CD4-positive, alpha-beta memory T cell (primary cell): ENCODE measurements at regions not wholly inside any gene's neighbourhood (a gene's known extent, or its start where the extent isn't known, plus 50 kb on each side); places are given as distances from the start of the nearest gene placed in this dataset.

ENCODE experiments used
- CTCF ChIA-PET: fragments of 350-600 bp; sonication (Branson Sonifier 250); formaldehyde crosslinking; loops from one replicate; lab custom pipeline; 2021; ENCODE audit warnings: inconsistent platforms; ENCODE audit not compliant: partially characterized antibody; lab: Charles Lee
- POLR2A ChIA-PET: fragments of 350-600 bp; sonication (Branson Sonifier 250); formaldehyde crosslinking; loops from one replicate; lab custom pipeline; 2021; ENCODE audit not compliant: partially characterized antibody; lab: Charles Lee
- DNase-seq, 5 donors: peaks; one replicate each; pipeline versions ENCODE4 v3.0.0 to v3.0.0-alpha.2; 2020 to 2022; ENCODE audit warnings: mixed read lengths in 1 of 5
- H3K27ac ChIP-seq: one replicate; pipeline ENCODE4 v1.7.0; 2013; ENCODE audit warnings: low read depth, low read length
- H3K27me3 ChIP-seq: 2 replicates; pipeline ENCODE4 v1.7.0; 2013; ENCODE audit warnings: mild to moderate bottlenecking, low read length, moderate library complexity; ENCODE audit not compliant: insufficient read depth
- H3K36me3 ChIP-seq: 2 replicates; pipeline ENCODE4 v1.7.0; 2013; ENCODE audit warnings: mild to moderate bottlenecking, low read length, moderate library complexity; ENCODE audit not compliant: insufficient read depth
- H3K4me1 ChIP-seq: 2 replicates; pipeline ENCODE4 v1.7.0; 2013; ENCODE audit warnings: mild to moderate bottlenecking, low read length, moderate library complexity; ENCODE audit not compliant: insufficient read depth
- H3K4me3 ChIP-seq, 2 donors: one replicate each; pipeline ENCODE4 v1.7.0; 2013; ENCODE audit warnings: low read length in 2 of 2, mild to moderate bottlenecking in 1 of 2
- H3K9me3 ChIP-seq, 2 donors: one replicate each; pipeline ENCODE4 v1.7.0; 2013; ENCODE audit warnings: low read length in 2 of 2, control low read depth in 1 of 2; ENCODE audit not compliant: control insufficient read depth in 1 of 2
- H3K27ac Mint-ChIP-seq, 7 donors: one replicate each; pipeline ENCODE4 v1.8.0; 2020 to 2021; ENCODE audit warnings: mixed read lengths in 7 of 7, mild to moderate bottlenecking in 6 of 7, inconsistent platforms in 3 of 7, moderate library complexity in 3 of 7
- H3K27me3 Mint-ChIP-seq, 2 donors: one replicate each; pipeline ENCODE4 v1.8.0; 2020 to 2021; ENCODE audit warnings: mixed read lengths in 2 of 2
- H3K36me3 Mint-ChIP-seq, 2 donors: one replicate each; pipeline ENCODE4 v1.8.0; 2020 to 2021; ENCODE audit warnings: mixed read lengths in 2 of 2, inconsistent platforms in 1 of 2, mild to moderate bottlenecking in 1 of 2
- H3K4me1 Mint-ChIP-seq, 4 donors: one replicate each; pipeline ENCODE4 v1.8.0; 2020 to 2021; ENCODE audit warnings: mixed read lengths in 4 of 4, mild to moderate bottlenecking in 1 of 4
- H3K4me3 Mint-ChIP-seq, 8 donors: one replicate each; pipeline ENCODE4 v1.8.0; 2020 to 2021; ENCODE audit warnings: mixed read lengths in 8 of 8, mild to moderate bottlenecking in 7 of 8, moderate library complexity in 6 of 8, inconsistent platforms in 3 of 8
- H3K9me3 Mint-ChIP-seq, 8 donors: one replicate each; pipeline ENCODE4 v1.8.0; 2020 to 2021; ENCODE audit warnings: mixed read lengths in 8 of 8, mild to moderate bottlenecking in 5 of 8, inconsistent platforms in 3 of 8, moderate library complexity in 1 of 8
- intact Hi-C: fragments of 100-400 bp; cut with micrococcal nuclease; formaldehyde crosslinking; loops from one replicate; pipeline ENCODE4 v1.15.1; 2023

DNA sequence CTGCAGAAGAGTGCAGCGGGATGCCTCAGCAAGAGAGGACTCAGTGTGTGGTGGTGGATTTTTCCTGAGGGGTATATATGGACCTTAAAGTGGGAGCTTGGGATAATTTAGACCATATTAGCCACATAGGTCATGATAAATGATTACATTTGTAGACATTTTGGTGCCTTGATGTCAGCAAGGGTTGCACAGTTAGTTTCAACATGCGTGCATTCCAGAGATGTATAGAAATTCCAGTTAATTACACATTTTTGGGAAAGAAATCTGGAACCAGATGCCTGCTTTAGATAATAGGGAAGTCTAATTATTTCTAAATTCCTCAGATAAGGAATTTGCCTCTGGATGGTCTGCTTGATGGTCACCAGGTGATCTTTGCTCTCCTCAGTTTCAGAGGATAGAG is 440.6 kb upstream of the PAPPA start:
- no peak overlapping the region for H3K27ac ChIP-seq
- H3K4me3 ChIP-seq, result no peak overlapping the region
- no peaks in the 10 kb centered on the region for H3K4me1 Mint-ChIP-seq
- no peaks in the 10 kb centered on the region for H3K27me3 ChIP-seq
- H3K27ac Mint-ChIP-seq, result no peak overlapping the region
- H3K4me1 ChIP-seq, result no peaks in the 10 kb centered on the region
- no peak overlapping the region for H3K4me3 Mint-ChIP-seq
- no peaks in the 10 kb centered on the region for H3K36me3 ChIP-seq
- no peaks in the 10 kb centered on the region for H3K36me3 Mint-ChIP-seq
- DNase-seq, result no peak
- CTCF ChIA-PET, result no interaction called here
- peaks cover 0 to 10% (median 4%) of the 10 kb centered on the region in 8 donors for H3K9me3 Mint-ChIP-seq
- POLR2A ChIA-PET, result no interaction called here
- intact Hi-C loops, result no loop called here
- no peaks in the 10 kb centered on the region for H3K9me3 ChIP-seq
- no peaks in the 10 kb centered on the region for H3K27me3 Mint-ChIP-seq

DNA sequence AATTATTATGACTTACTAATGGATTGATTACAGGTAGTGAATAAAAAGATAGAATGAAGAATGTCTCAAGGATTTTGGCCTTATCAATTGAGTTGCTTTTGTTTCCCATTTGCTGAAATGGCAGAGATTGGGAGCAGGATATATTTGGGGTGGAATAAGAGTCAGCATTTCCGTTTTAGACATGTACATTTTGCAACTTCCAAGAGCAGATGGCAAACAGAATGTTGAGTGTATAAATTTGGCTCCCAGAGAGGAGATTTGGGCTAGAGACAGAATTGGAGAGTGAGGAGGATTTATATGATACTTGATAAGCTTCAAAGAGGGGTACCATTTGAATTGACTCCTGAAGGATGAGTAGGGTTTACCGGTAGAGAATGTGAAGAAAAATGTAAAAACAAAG is 437.9 kb upstream of the PAPPA start:
- no peak for DNase-seq
- H3K27me3 Mint-ChIP-seq, result peaks cover 0 to 3% of the 10 kb centered on the region in 2 donors
- H3K4me3 Mint-ChIP-seq, result no peak overlapping the region
- ChIA-PET CTCF (no interaction called here), POLR2A (no interaction called here)
- intact Hi-C loops, result no loop called here
- H3K27ac Mint-ChIP-seq, result no peak overlapping the region
- no peaks in the 10 kb centered on the region for H3K36me3 Mint-ChIP-seq
- H3K36me3 ChIP-seq, result no peaks in the 10 kb centered on the region
- no peak overlapping the region for H3K27ac ChIP-seq
- H3K4me3 ChIP-seq, result no peak overlapping the region
- no peaks in the 10 kb centered on the region for H3K9me3 ChIP-seq
- no peaks in the 10 kb centered on the region for H3K4me1 ChIP-seq
- H3K9me3 Mint-ChIP-seq, result peaks cover 0 to 5% (median under 1%) of the 10 kb centered on the region in 8 donors
- no peaks in the 10 kb centered on the region for H3K4me1 Mint-ChIP-seq
- no peaks in the 10 kb centered on the region for H3K27me3 ChIP-seq

DNA sequence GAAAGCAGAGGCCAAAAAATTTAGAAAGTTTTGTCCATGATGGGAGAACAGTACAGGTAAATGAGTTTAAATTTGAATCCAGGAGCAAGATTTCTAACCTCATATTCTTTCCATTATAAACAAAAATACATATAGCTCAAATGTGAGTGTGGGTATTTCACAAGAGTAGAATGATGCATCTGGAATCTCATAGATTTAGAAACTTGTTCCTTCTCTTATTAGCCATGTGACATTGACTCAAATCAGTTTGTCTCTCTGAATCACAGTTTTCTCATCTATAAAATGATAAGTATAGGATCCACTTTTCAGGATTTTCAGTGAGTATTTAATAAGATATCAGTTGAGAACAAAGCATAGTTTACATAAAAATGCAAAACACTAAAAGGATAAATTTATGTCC is 436.3 kb upstream of the PAPPA start:
- DNase-seq, result no peak
- CTCF ChIA-PET, result no interaction called here
- Histone ChIP-seq H3K27me3 (no peaks in the 10 kb centered on the region), H3K4me3 (no peak overlapping the region), H3K9me3 (no peaks in the 10 kb centered on the region), H3K27ac (no peak overlapping the region), H3K4me1 (no peaks in the 10 kb centered on the region), H3K36me3 (no peaks in the 10 kb centered on the region)
- POLR2A ChIA-PET, result no interaction called here
- peaks cover 0 to 2% (median 0%) of the 10 kb centered on the region in 8 donors for H3K9me3 Mint-ChIP-seq
- no peak overlapping the region for H3K27ac Mint-ChIP-seq
- no peaks in the 10 kb centered on the region for H3K4me1 Mint-ChIP-seq
- H3K36me3 Mint-ChIP-seq, result no peaks in the 10 kb centered on the region
- intact Hi-C loops, result no loop called here
- H3K4me3 Mint-ChIP-seq, result no peak overlapping the region
- H3K27me3 Mint-ChIP-seq, result peaks cover 0 to 3% of the 10 kb centered on the region in 2 donors

DNA sequence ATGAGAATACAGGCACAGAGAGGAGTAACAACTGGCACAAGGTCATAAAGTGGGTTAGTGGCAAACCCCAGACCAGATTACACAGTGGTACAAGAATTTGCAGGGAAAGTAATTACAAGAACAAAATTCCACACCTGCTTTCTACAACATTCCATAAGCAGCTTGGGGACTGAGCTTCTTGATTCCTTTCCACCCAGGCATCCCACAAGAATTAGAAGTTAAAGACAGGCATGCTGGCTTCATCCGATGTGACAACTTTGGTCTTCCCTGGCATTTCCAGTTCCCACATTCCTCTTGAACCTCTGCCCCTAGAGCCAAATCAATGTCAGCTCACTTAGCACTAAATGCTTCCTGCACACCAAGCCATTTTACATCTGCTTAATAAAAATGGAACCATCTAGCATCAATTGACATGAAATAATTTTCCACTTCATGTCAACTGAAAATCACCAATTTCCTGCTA is 435.8 kb upstream of the PAPPA start:
- H3K9me3 Mint-ChIP-seq, result peaks cover 0 to 2% (median 0%) of the 10 kb centered on the region in 8 donors
- H3K9me3 ChIP-seq, result no peaks in the 10 kb centered on the region
- no peaks in the 10 kb centered on the region for H3K36me3 Mint-ChIP-seq
- H3K4me3 ChIP-seq, result no peak overlapping the region
- peaks cover 0 to 3% of the 10 kb centered on the region in 2 donors for H3K27me3 Mint-ChIP-seq
- no peak overlapping the region for H3K27ac ChIP-seq
- no peaks in the 10 kb centered on the region for H3K4me1 ChIP-seq
- ChIA-PET POLR2A (no interaction called here), CTCF (no interaction called here)
- H3K4me1 Mint-ChIP-seq, result no peaks in the 10 kb centered on the region
- H3K4me3 Mint-ChIP-seq, result no peak overlapping the region
- H3K27ac Mint-ChIP-seq, result no peak overlapping the region
- DNase-seq, result no peak
- H3K27me3 ChIP-seq, result no peaks in the 10 kb centered on the region
- intact Hi-C loops, result no loop called here
- H3K36me3 ChIP-seq, result no peaks in the 10 kb centered on the region

DNA sequence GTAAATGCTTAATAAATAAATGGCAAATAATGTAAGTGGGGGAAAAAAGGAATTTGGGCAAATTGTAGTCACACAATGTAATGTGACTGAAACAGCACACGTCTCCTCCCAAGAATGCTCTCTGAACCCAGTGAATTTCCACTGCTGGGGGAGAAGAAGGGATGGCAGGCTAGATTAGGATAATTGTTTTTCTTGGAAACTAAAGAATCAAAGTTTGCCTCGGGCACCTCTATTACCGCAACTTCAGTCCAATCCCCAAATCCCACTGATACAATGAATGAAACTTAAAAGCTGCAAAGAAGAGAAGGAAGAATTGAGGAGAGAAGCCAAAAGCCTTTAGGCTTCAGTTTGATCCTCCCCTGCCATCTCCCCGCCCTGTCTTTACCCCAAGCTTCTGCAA is 423.2 kb upstream of the PAPPA start:
- Mint-ChIP-seq H3K9me3 (peaks cover 0 to 22% (median 8%) of the 10 kb centered on the region in 8 donors), H3K27ac (no peak overlapping the region), H3K4me3 (no peak overlapping the region), H3K36me3 (no peaks in the 10 kb centered on the region), H3K27me3 (no peaks in the 10 kb centered on the region), H3K4me1 (no peaks in the 10 kb centered on the region)
- H3K9me3 ChIP-seq, result no peaks in the 10 kb centered on the region
- intact Hi-C loops, result no loop called here
- ChIA-PET CTCF (no interaction called here), POLR2A (no interaction called here)
- H3K4me3 ChIP-seq, result no peak overlapping the region
- no peak overlapping the region for H3K27ac ChIP-seq
- no peaks in the 10 kb centered on the region for H3K36me3 ChIP-seq
- no peaks in the 10 kb centered on the region for H3K4me1 ChIP-seq
- no peak for DNase-seq
- H3K27me3 ChIP-seq, result no peaks in the 10 kb centered on the region

DNA sequence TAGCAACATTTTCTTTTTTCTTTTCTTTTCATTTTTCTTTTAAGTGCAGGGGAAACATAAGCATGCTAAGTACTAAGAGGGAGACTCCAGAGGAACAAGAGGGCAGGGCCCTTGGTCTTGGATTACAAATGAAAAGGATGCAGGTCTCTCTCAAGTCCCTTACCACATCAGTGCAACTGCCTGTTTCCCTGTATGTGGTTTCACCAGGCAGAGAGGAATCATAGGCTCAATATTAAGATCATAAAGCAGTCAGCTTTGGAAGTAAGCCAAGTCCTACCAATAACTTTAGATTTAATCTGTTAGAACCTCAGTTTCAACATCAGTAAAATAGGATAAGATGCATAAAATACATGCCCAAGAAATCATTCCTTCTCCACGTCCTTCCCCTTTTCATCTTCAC is 422.7 kb upstream of the PAPPA start:
- Histone ChIP-seq H3K36me3 (no peaks in the 10 kb centered on the region), H3K27me3 (no peaks in the 10 kb centered on the region), H3K4me1 (no peaks in the 10 kb centered on the region), H3K4me3 (no peak overlapping the region), H3K27ac (no peak overlapping the region), H3K9me3 (no peaks in the 10 kb centered on the region)
- no peaks in the 10 kb centered on the region for H3K36me3 Mint-ChIP-seq
- DNase-seq, result no peak
- peaks cover 0 to 22% (median 8%) of the 10 kb centered on the region in 8 donors for H3K9me3 Mint-ChIP-seq
- H3K4me3 Mint-ChIP-seq, result no peak overlapping the region
- no peaks in the 10 kb centered on the region for H3K4me1 Mint-ChIP-seq
- ChIA-PET POLR2A (no interaction called here), CTCF (no interaction called here)
- H3K27ac Mint-ChIP-seq, result no peak overlapping the region
- H3K27me3 Mint-ChIP-seq, result no peaks in the 10 kb centered on the region
- intact Hi-C loops, result no loop called here

DNA sequence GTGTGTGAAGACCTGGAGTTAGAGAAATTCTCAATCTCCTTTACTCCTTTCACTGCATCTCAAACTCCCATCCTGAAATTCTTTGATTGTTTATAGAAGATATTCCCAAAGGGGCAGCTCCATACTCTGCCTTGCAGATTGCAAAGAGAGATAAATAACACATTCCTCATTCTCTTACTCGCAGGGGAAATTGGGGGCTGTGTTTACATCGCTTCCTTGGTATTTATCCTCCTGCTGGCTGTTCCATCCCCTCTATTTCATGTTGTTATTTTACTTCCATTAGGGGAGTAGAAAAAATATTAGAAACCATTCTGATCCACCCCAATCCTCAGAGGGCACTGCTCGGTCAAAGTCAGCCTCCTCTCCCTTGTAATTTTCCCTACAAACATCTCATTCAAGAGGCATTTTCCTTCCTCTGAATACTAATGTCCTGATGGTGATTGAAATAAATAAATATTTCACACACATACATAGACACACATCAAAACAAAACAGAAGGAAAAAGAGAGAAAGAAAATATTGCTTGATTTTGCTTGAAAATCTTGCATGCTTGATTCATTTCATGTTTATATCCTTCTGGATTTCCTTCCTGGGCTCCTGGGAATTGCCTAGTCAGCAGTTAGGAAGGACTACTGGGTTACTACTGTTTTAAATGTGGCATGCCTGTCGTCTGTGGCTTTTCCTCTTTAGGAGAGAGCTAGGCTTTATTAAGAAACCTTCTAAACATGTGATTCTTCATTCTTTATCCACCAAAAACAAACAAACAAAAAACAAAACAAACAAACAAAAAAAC is 420.1 kb upstream of the PAPPA start:
- intact Hi-C loops, result no loop called here
- no peaks in the 10 kb centered on the region for H3K9me3 ChIP-seq
- no peaks in the 10 kb centered on the region for H3K4me1 ChIP-seq
- no peak overlapping the region for H3K4me3 ChIP-seq
- Mint-ChIP-seq H3K9me3 (peaks cover 0 to 15% (median 4%) of the 10 kb centered on the region in 8 donors), H3K27me3 (no peaks in the 10 kb centered on the region), H3K4me3 (no peak overlapping the region), H3K4me1 (no peaks in the 10 kb centered on the region), H3K27ac (peak overlapping the region in 1 of 7 donors; percentile 25), H3K36me3 (no peaks in the 10 kb centered on the region)
- CTCF ChIA-PET, result no interaction called here
- DNase-seq, result no peak
- H3K27me3 ChIP-seq, result no peaks in the 10 kb centered on the region
- H3K36me3 ChIP-seq, result no peaks in the 10 kb centered on the region
- H3K27ac ChIP-seq, result no peak overlapping the region
- POLR2A ChIA-PET, result no interaction called here
